ENCODE measurements at regions not wholly inside any gene's neighbourhood (a gene's known extent, or its start where the extent isn't known, plus 50 kb on each side); places are given as distances from the start of the nearest gene placed in this dataset.
"Not testable (repeated sequence)": the region's sequence is repeated elsewhere in the genome, so short reads cannot be mapped to it uniquely, and the experiment has no call there.

DNA sequence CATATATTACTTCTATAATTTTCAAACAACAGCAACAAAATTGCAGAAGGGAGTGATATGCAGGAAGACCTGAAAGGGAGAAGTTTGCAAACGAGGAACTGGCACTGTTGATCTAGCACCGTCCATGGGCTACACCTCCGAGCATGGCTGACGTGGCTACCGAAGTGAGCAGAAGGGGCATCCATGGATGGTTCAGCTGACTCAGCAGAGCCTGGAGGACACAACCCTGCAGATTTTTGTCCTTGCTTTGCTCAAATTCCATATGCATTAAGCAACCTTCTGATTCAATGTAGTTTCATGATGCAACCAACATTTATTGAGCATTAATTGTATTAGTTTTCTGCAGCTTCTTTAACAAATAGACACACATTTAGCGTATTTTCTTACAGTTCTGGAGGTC lies 191.2 kb downstream of the C1orf94 start:
- DNase-seq, result no peak
- Histone ChIP-seq H3K4me3 (replicated peaks in 1 of 3) (no peak overlapping the region), H3K27me3 (no peaks in the 10 kb centered on the region), H3K27ac (no peak overlapping the region), H3K4me1 (no peaks in the 10 kb centered on the region), H3K36me3 (no peaks in the 10 kb centered on the region), H3K9me3 (no peaks in the 10 kb centered on the region)
- intact Hi-C loops (cut with DNase I), result no loop called here
- 45 to 56% methylated on average over 6 of the region's 6 CpGs for WGBS, 2 donors
- TF ChIP-seq, protein P1, sequence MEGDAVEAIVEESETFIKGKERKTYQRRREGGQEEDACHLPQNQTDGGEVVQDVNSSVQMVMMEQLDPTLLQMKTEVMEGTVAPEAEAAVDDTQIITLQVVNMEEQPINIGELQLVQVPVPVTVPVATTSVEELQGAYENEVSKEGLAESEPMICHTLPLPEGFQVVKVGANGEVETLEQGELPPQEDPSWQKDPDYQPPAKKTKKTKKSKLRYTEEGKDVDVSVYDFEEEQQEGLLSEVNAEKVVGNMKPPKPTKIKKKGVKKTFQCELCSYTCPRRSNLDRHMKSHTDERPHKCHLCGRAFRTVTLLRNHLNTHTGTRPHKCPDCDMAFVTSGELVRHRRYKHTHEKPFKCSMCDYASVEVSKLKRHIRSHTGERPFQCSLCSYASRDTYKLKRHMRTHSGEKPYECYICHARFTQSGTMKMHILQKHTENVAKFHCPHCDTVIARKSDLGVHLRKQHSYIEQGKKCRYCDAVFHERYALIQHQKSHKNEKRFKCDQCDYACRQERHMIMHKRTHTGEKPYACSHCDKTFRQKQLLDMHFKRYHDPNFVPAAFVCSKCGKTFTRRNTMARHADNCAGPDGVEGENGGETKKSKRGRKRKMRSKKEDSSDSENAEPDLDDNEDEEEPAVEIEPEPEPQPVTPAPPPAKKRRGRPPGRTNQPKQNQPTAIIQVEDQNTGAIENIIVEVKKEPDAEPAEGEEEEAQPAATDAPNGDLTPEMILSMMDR (IDR thresholded peaks at IDR 0.05), result no peak
- TF ChIP-seq POLR2A (IDR thresholded peaks at IDR 0.05), result no peak

GRCh38 chr1:34369701-34370455 lies 193.2 kb downstream of the C1orf94 start:
- WGBS, 2 donors, result 68 to 81% methylated on average over 10 of the region's 10 CpGs
- H3K9me3 ChIP-seq, result no peaks in the 10 kb centered on the region
- TF ChIP-seq POLR2A (IDR thresholded peaks at IDR 0.05), result no peak
- TF ChIP-seq, protein P1 (IDR thresholded peaks at IDR 0.05), result no peak
- intact Hi-C loops (cut with DNase I), result no loop called here
- H3K27ac ChIP-seq, result no peak overlapping the region
- H3K36me3 ChIP-seq, result no peaks in the 10 kb centered on the region
- no peak for DNase-seq
- no peaks in the 10 kb centered on the region for H3K4me1 ChIP-seq
- no peaks in the 10 kb centered on the region for H3K27me3 ChIP-seq
- no peak overlapping the region for H3K4me3 ChIP-seq (replicated peaks in 1 of 3)

GRCh38 chr1:34370748-34371147 lies 194.0 kb downstream of the C1orf94 start:
- DNase-seq, result no peak
- H3K9me3 ChIP-seq, result no peaks in the 10 kb centered on the region
- no peak overlapping the region for H3K27ac ChIP-seq
- no peaks in the 10 kb centered on the region for H3K4me1 ChIP-seq
- WGBS, 2 donors, result 62 to 71% methylated on average over 4 of the region's 4 CpGs
- intact Hi-C loops (cut with DNase I), result no loop called here
- H3K4me3 ChIP-seq (replicated peaks in 1 of 3), result no peak overlapping the region
- no peaks in the 10 kb centered on the region for H3K27me3 ChIP-seq
- H3K36me3 ChIP-seq, result no peaks in the 10 kb centered on the region
- TF ChIP-seq, protein P1 (IDR thresholded peaks at IDR 0.05), result no peak
- no peak for TF ChIP-seq POLR2A (IDR thresholded peaks at IDR 0.05)

GRCh38 chr1:34371179-34371578 lies 194.5 kb downstream of the C1orf94 start:
- intact Hi-C loops (cut with DNase I); H3K27me3 ChIP-seq; H3K36me3 ChIP-seq; H3K4me3 ChIP-seq (replicated peaks in 1 of 3); H3K27ac ChIP-seq; H3K4me1 ChIP-seq; DNase-seq; H3K9me3 ChIP-seq: not testable (repeated sequence)
- 72 to 73% methylated on average over 5 of the region's 5 CpGs for WGBS, 2 donors

DNA sequence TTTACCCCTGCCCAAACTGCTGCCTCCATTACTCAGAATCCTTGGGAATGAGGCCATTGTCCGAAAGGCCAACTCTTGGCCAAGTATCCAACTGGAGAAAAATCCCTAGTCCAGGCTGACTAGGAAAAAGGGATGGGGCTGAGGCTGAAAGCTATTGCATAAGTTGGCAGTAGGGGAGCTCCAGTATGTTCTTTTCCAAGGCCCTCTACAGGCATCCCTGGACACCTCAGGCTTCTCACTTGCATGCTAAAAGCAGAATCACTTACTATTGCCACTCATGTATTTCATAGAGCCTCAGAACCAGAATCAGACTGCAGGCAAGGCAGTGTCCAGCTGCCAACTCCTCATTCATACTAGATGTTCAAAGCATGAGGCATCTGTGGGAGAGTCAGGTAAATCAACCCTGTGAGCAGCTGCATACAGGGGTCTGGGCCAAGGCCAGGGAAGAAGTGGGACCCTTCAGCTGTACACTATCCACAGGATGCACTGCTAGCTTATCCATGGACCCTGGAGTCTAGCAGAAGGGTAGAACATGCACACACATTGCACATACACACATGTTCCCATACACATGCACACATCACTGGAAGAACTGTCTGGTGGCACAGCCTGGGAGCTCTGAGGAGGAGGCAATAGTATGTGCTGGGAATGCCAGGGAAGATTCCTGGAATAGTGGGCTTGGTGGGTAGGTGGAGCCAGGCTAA lies 195.3 kb downstream of the C1orf94 start:
- Histone ChIP-seq H3K9me3 (no peaks in the 10 kb centered on the region), H3K27ac (no peak overlapping the region), H3K4me1 (no peaks in the 10 kb centered on the region), H3K4me3 (replicated peaks in 1 of 3) (no peak overlapping the region), H3K27me3 (no peaks in the 10 kb centered on the region), H3K36me3 (no peaks in the 10 kb centered on the region)
- intact Hi-C loops (cut with DNase I), result no loop called here
- TF ChIP-seq, protein P1 (IDR thresholded peaks at IDR 0.05), result no peak
- TF ChIP-seq POLR2A (IDR thresholded peaks at IDR 0.05), result no peak
- WGBS, 2 donors, result 67 to 74% methylated on average over 1 of the region's 1 CpG
- no peak for DNase-seq

Data from thyroid gland (tissue), 4 donors.